ENCODE measurements at regions not wholly inside any gene's neighbourhood (a gene's known extent, or its start where the extent isn't known, plus 50 kb on each side); places are given as distances from the start of the nearest gene placed in this dataset.

DNA sequence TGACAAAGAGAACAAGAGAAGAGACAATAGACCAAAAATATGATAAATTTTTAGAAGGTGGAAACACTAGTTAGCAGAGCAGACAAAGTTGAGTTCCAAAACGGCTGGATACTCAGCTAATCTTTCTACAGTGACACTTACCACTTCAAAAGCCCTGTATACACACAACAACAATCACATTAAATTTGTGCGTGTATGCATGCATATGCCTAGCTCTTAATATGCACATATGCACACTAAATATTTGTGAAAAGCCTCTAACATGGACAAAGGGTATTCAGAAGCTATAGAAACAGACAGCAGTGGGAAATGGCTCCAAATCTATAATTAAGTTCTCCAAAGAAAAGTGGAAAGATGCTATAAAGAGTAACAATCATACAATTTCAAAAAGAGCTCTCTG, 476.4 kb downstream of the HTR7 start:
- H3K4me1 ChIP-seq (ENCODE audit: insufficient read depth, low read length): peaks cover 11% of the 10 kb centered on the region
- H3K79me2 ChIP-seq (ENCODE audit: insufficient read depth, low read length): no peaks in the 10 kb centered on the region
- H3K27me3 ChIP-seq (ENCODE audit: insufficient read depth, low read length): no peaks in the 10 kb centered on the region
- no peak for DNase-seq (ENCODE audit: insufficient read length, low spot score, missing footprints)
- H3K9me3 ChIP-seq (ENCODE audit: low read depth, low read length): no peaks in the 10 kb centered on the region
- H2AFZ ChIP-seq (ENCODE audit: low read length): no peak overlapping the region
- no peaks in the 10 kb centered on the region for H3K36me3 ChIP-seq (ENCODE audit: insufficient read depth, low read length)
- TF ChIP-seq, protein P1, sequence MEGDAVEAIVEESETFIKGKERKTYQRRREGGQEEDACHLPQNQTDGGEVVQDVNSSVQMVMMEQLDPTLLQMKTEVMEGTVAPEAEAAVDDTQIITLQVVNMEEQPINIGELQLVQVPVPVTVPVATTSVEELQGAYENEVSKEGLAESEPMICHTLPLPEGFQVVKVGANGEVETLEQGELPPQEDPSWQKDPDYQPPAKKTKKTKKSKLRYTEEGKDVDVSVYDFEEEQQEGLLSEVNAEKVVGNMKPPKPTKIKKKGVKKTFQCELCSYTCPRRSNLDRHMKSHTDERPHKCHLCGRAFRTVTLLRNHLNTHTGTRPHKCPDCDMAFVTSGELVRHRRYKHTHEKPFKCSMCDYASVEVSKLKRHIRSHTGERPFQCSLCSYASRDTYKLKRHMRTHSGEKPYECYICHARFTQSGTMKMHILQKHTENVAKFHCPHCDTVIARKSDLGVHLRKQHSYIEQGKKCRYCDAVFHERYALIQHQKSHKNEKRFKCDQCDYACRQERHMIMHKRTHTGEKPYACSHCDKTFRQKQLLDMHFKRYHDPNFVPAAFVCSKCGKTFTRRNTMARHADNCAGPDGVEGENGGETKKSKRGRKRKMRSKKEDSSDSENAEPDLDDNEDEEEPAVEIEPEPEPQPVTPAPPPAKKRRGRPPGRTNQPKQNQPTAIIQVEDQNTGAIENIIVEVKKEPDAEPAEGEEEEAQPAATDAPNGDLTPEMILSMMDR (IDR thresholded peaks at IDR 0.05; ENCODE audit: extremely low read depth, low read depth, low read length): no peak
- no peaks in the 10 kb centered on the region for H4K20me1 ChIP-seq (ENCODE audit: insufficient read depth, low read length)
- H3K27ac ChIP-seq (ENCODE audit: low read depth, low read length): no peak overlapping the region
- no peak overlapping the region for H3K4me3 ChIP-seq (ENCODE audit: insufficient read depth, low read length)
- no peak overlapping the region for H3K4me2 ChIP-seq (ENCODE audit: insufficient read depth, low read length)

DNA sequence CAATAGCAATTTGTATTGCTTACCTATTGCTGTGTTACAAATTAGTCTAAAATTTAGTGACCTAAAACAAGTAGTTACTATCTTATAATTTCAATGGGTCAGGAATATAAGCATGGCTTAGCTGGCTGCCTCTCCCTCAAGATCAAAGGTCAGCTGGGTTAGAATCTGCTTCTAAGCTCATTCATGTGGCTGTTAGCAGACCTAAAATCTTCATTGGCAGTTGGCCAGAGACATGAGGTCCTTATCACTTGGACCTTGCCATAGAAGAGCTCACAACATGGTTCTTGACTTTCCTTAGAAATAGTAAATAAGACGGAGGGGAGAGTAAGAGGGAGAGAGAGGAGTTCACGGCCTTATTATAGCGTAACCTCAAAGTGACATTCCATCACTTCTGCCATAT, 468.0 kb downstream of the HTR7 start:
- Histone ChIP-seq H3K4me2 (ENCODE audit: insufficient read depth, low read length) (no peak overlapping the region), H3K4me3 (ENCODE audit: insufficient read depth, low read length) (no peak overlapping the region), H3K79me2 (ENCODE audit: insufficient read depth, low read length) (no peaks in the 10 kb centered on the region), H3K9me3 (ENCODE audit: low read depth, low read length) (no peaks in the 10 kb centered on the region), H3K27ac (ENCODE audit: low read depth, low read length) (no peak overlapping the region), H3K27me3 (ENCODE audit: insufficient read depth, low read length) (no peaks in the 10 kb centered on the region), H2AFZ (ENCODE audit: low read length) (no peak overlapping the region), H4K20me1 (ENCODE audit: insufficient read depth, low read length) (no peaks in the 10 kb centered on the region), H3K4me1 (ENCODE audit: insufficient read depth, low read length) (no peaks in the 10 kb centered on the region), H3K36me3 (ENCODE audit: insufficient read depth, low read length) (no peaks in the 10 kb centered on the region)
- TF ChIP-seq, protein P1 (IDR thresholded peaks at IDR 0.05; ENCODE audit: extremely low read depth, low read depth, low read length): no peak
- no peak for DNase-seq (ENCODE audit: insufficient read length, low spot score, missing footprints)

DNA sequence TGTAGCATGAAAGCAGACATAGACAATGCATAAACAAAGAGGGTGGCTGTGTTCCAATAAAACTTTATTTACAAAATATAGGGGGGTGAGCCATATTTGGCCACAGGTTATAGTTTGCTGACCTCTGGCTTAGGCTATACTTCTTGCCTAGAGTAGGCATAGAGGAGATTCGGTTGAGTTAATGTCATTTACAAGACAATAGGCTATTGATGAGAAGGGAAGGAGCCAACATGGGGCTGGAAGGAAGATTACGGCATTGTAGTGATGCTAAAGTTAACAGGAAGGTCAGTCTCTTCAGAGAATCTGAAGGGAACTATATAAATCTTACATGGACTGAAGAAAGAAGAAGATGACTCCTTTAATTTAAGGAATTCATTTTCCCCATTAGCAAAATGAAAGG, 463.5 kb downstream of the HTR7 start:
- H3K4me1 ChIP-seq (ENCODE audit: insufficient read depth, low read length): no peaks in the 10 kb centered on the region
- H3K79me2 ChIP-seq (ENCODE audit: insufficient read depth, low read length): no peaks in the 10 kb centered on the region
- no peak overlapping the region for H3K4me2 ChIP-seq (ENCODE audit: insufficient read depth, low read length)
- H3K4me3 ChIP-seq (ENCODE audit: insufficient read depth, low read length): no peak overlapping the region
- DNase-seq (ENCODE audit: insufficient read length, low spot score, missing footprints): no peak
- no peak overlapping the region for H3K27ac ChIP-seq (ENCODE audit: low read depth, low read length)
- TF ChIP-seq, protein P1 (IDR thresholded peaks at IDR 0.05; ENCODE audit: extremely low read depth, low read depth, low read length): no peak
- H3K9me3 ChIP-seq (ENCODE audit: low read depth, low read length): no peaks in the 10 kb centered on the region
- H3K36me3 ChIP-seq (ENCODE audit: insufficient read depth, low read length): no peaks in the 10 kb centered on the region
- H4K20me1 ChIP-seq (ENCODE audit: insufficient read depth, low read length): no peaks in the 10 kb centered on the region
- H2AFZ ChIP-seq (ENCODE audit: low read length): no peak overlapping the region
- H3K27me3 ChIP-seq (ENCODE audit: insufficient read depth, low read length): no peaks in the 10 kb centered on the region

DNA sequence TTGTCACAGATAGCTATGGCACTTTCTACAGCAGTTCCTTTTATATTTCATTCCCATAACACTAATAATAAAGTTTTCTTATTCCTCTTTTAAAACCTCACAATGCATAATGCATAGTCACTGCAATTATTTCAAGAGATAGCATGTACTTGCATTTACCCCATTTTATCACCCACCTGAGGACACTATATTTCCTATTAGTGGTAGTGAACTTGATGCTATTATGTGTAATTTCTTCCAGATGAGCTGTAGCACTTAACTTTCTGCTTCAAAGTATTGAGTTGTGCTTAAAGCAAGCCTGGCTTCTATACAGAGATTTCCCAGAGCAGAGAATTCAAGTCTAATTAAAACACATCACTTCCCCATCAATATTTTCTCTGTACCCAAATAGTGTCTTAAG, 461.1 kb downstream of the HTR7 start:
- TF ChIP-seq, protein P1 (IDR thresholded peaks at IDR 0.05; ENCODE audit: extremely low read depth, low read depth, low read length): no peak
- no peaks in the 10 kb centered on the region for H4K20me1 ChIP-seq (ENCODE audit: insufficient read depth, low read length)
- H3K27ac ChIP-seq (ENCODE audit: low read depth, low read length): no peak overlapping the region
- H3K36me3 ChIP-seq (ENCODE audit: insufficient read depth, low read length): no peaks in the 10 kb centered on the region
- no peaks in the 10 kb centered on the region for H3K79me2 ChIP-seq (ENCODE audit: insufficient read depth, low read length)
- no peak overlapping the region for H3K4me3 ChIP-seq (ENCODE audit: insufficient read depth, low read length)
- DNase-seq (ENCODE audit: insufficient read length, low spot score, missing footprints): no peak
- no peaks in the 10 kb centered on the region for H3K4me1 ChIP-seq (ENCODE audit: insufficient read depth, low read length)
- H2AFZ ChIP-seq (ENCODE audit: low read length): no peak overlapping the region
- no peaks in the 10 kb centered on the region for H3K9me3 ChIP-seq (ENCODE audit: low read depth, low read length)
- H3K27me3 ChIP-seq (ENCODE audit: insufficient read depth, low read length): no peaks in the 10 kb centered on the region
- H3K4me2 ChIP-seq (ENCODE audit: insufficient read depth, low read length): no peak overlapping the region
